ENCODE measurements at regions not wholly inside any gene's neighbourhood (a gene's known extent, or its start where the extent isn't known, plus 50 kb on each side); places are given as distances from the start of the nearest gene placed in this dataset.

DNA sequence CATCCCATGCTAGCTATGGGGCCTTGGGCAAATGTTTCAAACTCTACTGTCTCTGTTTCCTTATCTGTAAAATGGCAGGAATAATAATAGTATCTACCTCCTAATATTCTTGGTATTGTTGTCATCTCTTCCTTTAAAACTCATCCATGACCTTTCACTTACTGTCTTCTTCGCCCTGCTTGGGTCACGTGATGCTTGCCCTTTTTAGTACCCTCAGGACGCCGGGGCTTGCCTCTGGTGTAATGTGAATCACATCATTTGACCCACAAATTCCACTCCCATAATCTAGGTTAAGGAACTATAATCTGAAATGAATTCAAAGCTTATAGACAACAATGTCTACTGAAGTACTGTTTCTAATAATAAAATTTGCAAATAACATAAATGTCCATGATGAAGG is 162.7 kb downstream of the DRD1 start:
- no peak for TF ChIP-seq POLR2AphosphoS5 (IDR thresholded peaks at IDR 0.05; ENCODE audit: low read depth, low read length)
- no peak for TF ChIP-seq POLR2A (IDR thresholded peaks at IDR 0.05; ENCODE audit: low read depth, low read length)
